Keratinocyte (primary cell): ENCODE measurements at regions not wholly inside any gene's neighbourhood (a gene's known extent, or its start where the extent isn't known, plus 50 kb on each side); places are given as distances from the start of the nearest gene placed in this dataset.

Source experiments
- CTCF ChIP-seq, 3 experiments: IDR thresholded peaks in 1 of 3; conservative IDR thresholded peaks in 1 of 3; optimal IDR thresholded peaks in 1 of 3; 2 replicates in 2 of 3; 3 replicates in 1 of 3; pipeline versions ENCODE3 to v1.5.1; 2011; ENCODE audit warnings: low read length in 3 of 3, mild to moderate bottlenecking in 3 of 3, moderate library complexity in 2 of 3, control low read depth in 1 of 3, inconsistent platforms in 1 of 3; ENCODE audit not compliant: insufficient read depth in 2 of 3; ENCODE audit errors: extremely low read depth in 1 of 3
- EZH2 ChIP-seq: IDR thresholded peaks from one replicate; pipeline ENCODE4 v1.6.1; 2012; ENCODE audit warnings: inconsistent platforms, mild to moderate bottlenecking, low read length, moderate library complexity

DNA sequence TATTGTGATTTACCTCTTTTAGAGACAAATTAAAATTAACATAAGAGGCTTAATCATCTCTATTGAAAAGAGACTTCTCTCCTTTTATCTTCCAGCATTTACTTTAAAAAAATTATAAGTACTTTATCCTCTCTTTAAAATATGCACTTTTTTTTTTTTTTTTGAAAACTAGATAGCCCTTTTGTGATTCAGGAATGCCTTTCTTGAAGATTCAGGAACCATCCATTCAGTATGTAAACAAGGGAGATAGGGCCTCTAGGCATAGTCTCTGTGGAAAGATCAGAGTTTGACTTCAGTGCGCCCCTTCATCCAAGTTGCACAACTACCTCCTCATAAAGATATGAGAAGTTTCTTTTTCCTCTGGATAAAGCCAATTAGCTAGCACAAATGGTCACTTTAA lies 1163.7 kb downstream of the SI start:
- TF ChIP-seq CTCF (optimal IDR thresholded peaks at IDR 0.05 in 1 of 3, IDR thresholded peaks at IDR 0.05 in 1 of 3, conservative IDR thresholded peaks at IDR 0.05 in 1 of 3; ENCODE audit: extremely low read depth in 1 of 3, insufficient read depth in 2 of 3, low read length in 3 of 3): no peak
- no peak for TF ChIP-seq EZH2
